ENCODE measurements at regions not wholly inside any gene's neighbourhood (a gene's known extent, or its start where the extent isn't known, plus 50 kb on each side); places are given as distances from the start of the nearest gene placed in this dataset.

GRCh38 chr10:110395350-110396283 is 90.9 kb upstream of the SMNDC1 start:
- TF ChIP-seq POLR2A (IDR thresholded peaks at IDR 0.05) (no peak), CTCF (IDR thresholded peaks at IDR 0.05) (no peak)

Measured in gastroesophageal sphincter (tissue), 3 donors.